Neural progenitor cell (in vitro differentiated cells): ENCODE measurements at regions not wholly inside any gene's neighbourhood (a gene's known extent, or its start where the extent isn't known, plus 50 kb on each side); places are given as distances from the start of the nearest gene placed in this dataset.

ENCODE experiments used
- EZH2 ChIP-seq: fragments of 200-600 bp; sonication (generic); IDR thresholded peaks from 2 replicates; pipeline ENCODE4 v1.6.1; 2017; ENCODE audit warnings: antibody characterized with exemption, mild to moderate bottlenecking, moderate library complexity
- EZH2phosphoT487 ChIP-seq: fragments of 200-600 bp; sonication (generic); IDR thresholded peaks from 2 replicates; pipeline ENCODE4 v1.6.1; 2017; ENCODE audit warnings: antibody characterized with exemption
- TF ChIP-seq, protein P1 (sequence below): fragments of 200-600 bp; sonication (generic); IDR thresholded peaks from 2 replicates; pipeline ENCODE4 v1.5.1; 2017; ENCODE audit warnings: antibody characterized with exemption, mild to moderate bottlenecking

- TF ChIP-seq, protein P1, sequence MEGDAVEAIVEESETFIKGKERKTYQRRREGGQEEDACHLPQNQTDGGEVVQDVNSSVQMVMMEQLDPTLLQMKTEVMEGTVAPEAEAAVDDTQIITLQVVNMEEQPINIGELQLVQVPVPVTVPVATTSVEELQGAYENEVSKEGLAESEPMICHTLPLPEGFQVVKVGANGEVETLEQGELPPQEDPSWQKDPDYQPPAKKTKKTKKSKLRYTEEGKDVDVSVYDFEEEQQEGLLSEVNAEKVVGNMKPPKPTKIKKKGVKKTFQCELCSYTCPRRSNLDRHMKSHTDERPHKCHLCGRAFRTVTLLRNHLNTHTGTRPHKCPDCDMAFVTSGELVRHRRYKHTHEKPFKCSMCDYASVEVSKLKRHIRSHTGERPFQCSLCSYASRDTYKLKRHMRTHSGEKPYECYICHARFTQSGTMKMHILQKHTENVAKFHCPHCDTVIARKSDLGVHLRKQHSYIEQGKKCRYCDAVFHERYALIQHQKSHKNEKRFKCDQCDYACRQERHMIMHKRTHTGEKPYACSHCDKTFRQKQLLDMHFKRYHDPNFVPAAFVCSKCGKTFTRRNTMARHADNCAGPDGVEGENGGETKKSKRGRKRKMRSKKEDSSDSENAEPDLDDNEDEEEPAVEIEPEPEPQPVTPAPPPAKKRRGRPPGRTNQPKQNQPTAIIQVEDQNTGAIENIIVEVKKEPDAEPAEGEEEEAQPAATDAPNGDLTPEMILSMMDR, result no peak
- TF ChIP-seq EZH2 (no peak), EZH2phosphoT487 (no peak)
Observed at GRCh38 chr2:82412021-82412420, 2047.1 kb downstream of the SUCLG1 start.
